GM23248 (cell line): ENCODE measurements at regions not wholly inside any gene's neighbourhood (a gene's known extent, or its start where the extent isn't known, plus 50 kb on each side); places are given as distances from the start of the nearest gene placed in this dataset.

Experiments
- EZH2 ChIP-seq: fragments of 200-600 bp; sonication (generic); IDR thresholded peaks from 2 replicates; pipeline ENCODE4 v1.6.1; 2018; ENCODE audit warnings: antibody characterized with exemption, mild to moderate bottlenecking; ENCODE audit not compliant: insufficient read depth, poor library complexity, severe bottlenecking
- EZH2phosphoT487 ChIP-seq: fragments of 200-600 bp; sonication (generic); IDR thresholded peaks from 2 replicates; pipeline ENCODE4 v1.6.1; 2018; ENCODE audit warnings: antibody characterized with exemption, moderate library complexity, mild to moderate bottlenecking, low read depth; ENCODE audit not compliant: insufficient read depth

DNA sequence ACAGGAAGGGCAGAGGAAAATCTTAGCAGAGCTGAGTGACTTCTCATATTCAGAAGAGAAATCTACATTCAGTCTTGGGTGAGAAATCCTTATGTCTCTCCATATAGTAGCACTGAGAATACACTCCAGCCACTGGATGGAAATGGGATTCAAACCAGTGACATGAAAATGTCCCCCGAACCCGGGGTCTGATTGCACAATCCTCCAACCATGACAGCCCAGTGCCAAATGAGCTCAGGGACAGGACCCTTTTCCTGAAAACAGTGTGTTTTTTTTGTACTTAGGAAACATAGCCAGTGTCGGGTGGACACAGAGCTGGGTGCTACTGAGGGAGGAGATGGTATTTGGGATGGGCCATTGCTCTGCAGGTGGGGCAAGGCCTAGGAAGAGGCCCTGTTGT lies 185.6 kb downstream of the CXCL12 start:
- TF ChIP-seq EZH2 (no peak), EZH2phosphoT487 (no peak)
